ENCODE measurements at regions not wholly inside any gene's neighbourhood (a gene's known extent, or its start where the extent isn't known, plus 50 kb on each side); places are given as distances from the start of the nearest gene placed in this dataset.

DNA sequence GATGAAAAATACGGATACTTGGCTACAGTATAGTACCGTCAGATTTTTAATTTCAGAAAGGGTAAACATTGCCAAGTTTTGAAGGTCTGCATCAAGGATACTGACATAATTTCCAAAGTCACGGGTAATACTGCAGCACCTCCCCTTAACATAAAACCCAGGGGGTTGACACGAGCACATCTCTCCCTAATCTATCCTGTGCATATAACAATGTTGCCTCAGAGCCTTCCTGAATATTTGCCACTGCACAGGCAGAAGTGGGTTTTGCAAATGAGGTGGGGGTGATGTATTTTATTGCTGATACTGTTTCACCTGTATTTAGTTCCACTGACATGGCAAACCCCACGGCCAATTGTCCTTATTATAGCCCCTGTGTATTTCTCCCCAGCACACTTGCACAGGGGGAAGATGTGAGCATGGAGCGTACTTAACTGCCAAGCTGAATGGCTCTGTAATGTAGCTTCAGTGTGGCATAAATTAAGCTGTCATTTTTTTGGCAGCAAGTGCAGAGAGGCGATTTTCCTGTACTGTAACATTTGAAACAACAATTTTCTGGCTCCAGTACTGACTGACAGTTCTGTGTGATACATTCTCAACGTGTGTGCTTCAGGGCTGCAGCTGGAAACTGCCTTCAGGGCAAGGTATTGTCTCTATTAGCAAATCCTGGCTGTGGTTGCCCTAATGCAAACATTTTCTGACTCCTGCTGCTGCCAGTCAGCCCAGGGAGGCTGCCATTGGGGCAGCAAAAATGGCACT is 299.6 kb upstream of the SP4 start:
- no peak for DNase-seq (ENCODE audit: low read depth)
- no peak for TF ChIP-seq CTCF (IDR thresholded peaks at IDR 0.05; ENCODE audit: insufficient read depth, low read length, poor library complexity, severe bottlenecking)
- Histone ChIP-seq H3K27me3 (ENCODE audit: control insufficient read depth, insufficient read depth, low read length) (no peaks in the 10 kb centered on the region), H3K36me3 (ENCODE audit: control insufficient read depth, insufficient read depth, low read length) (no peaks in the 10 kb centered on the region), H3K4me3 (ENCODE audit: low read depth, low read length) (no peak overlapping the region)

DNA sequence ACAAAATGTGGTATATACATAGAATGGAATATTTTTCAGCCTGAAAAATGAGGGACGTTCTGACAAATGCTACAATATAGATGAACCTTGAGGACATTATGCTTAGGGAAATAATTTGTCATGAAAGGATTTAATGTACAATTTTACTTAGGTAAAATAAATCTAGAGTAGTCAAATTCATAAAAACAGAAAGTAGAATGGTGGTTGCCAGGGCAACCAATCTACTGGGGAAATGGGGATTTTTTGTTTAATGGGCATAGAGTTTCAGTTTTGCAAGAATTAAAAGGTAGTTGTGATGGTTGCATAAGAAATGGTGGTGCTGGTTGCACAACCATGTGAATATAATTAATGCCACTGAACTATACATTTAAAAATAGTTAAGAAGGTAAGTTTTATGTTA is 296.0 kb upstream of the SP4 start:
- no peaks in the 10 kb centered on the region for H3K36me3 ChIP-seq (ENCODE audit: control insufficient read depth, insufficient read depth, low read length)
- no peak overlapping the region for H3K4me3 ChIP-seq (ENCODE audit: low read depth, low read length)
- no peak for TF ChIP-seq CTCF (IDR thresholded peaks at IDR 0.05; ENCODE audit: insufficient read depth, low read length, poor library complexity, severe bottlenecking)
- no peak for DNase-seq (ENCODE audit: low read depth)
- H3K27me3 ChIP-seq (ENCODE audit: control insufficient read depth, insufficient read depth, low read length): no peaks in the 10 kb centered on the region

DNA sequence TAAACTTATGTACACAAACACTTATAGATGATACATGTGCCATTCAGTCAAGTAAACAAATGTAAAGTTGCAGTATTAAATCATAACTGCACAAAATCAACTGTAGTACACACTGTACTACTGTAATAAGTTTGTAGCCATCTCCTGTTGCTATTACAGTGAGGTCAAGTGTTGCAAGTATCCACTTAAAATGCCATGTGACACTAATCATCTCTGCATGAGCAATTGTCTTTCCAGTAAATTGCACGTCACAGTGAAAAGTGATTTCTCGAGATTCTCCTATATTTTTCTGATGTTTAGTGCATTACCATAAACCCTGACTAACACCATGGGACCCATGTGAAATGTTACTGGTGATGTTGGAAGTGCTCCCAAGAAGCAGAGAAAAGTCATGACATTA is 293.3 kb upstream of the SP4 start:
- DNase-seq (ENCODE audit: low read depth): no peak
- no peak overlapping the region for H3K4me3 ChIP-seq (ENCODE audit: low read depth, low read length)
- no peak for TF ChIP-seq CTCF (IDR thresholded peaks at IDR 0.05; ENCODE audit: insufficient read depth, low read length, poor library complexity, severe bottlenecking)
- no peaks in the 10 kb centered on the region for H3K36me3 ChIP-seq (ENCODE audit: control insufficient read depth, insufficient read depth, low read length)
- no peaks in the 10 kb centered on the region for H3K27me3 ChIP-seq (ENCODE audit: control insufficient read depth, insufficient read depth, low read length)

GRCh38 chr7:21135437-21135836 is 292.4 kb upstream of the SP4 start:
- Histone ChIP-seq H3K27me3 (ENCODE audit: control insufficient read depth, insufficient read depth, low read length) (no peaks in the 10 kb centered on the region), H3K36me3 (ENCODE audit: control insufficient read depth, insufficient read depth, low read length) (no peaks in the 10 kb centered on the region), H3K4me3 (ENCODE audit: low read depth, low read length) (no peak overlapping the region)
- DNase-seq (ENCODE audit: low read depth): no peak
- TF ChIP-seq CTCF (IDR thresholded peaks at IDR 0.05; ENCODE audit: insufficient read depth, low read length, poor library complexity, severe bottlenecking): no peak

DNA sequence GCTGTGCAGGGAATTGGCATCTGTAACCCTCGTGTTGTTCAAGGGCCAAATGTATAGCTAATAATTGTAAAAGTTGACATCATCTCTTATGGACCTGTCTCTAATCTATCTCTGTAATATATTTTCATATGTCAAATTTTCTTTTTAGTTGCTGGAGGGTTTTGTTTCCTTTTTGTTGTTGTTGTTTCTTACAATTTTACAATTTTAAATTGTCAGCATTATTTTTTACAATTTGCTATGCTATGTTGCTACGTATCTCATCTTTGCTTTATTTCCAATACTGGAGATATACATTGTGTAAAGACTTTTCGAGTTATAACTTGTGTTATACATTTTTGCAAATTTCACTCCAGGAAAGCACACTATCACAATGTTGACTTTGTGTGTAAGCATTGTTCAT is 290.2 kb upstream of the SP4 start:
- Histone ChIP-seq H3K4me3 (ENCODE audit: low read depth, low read length) (no peak overlapping the region), H3K27me3 (ENCODE audit: control insufficient read depth, insufficient read depth, low read length) (no peaks in the 10 kb centered on the region), H3K36me3 (ENCODE audit: control insufficient read depth, insufficient read depth, low read length) (no peaks in the 10 kb centered on the region)
- no peak for DNase-seq (ENCODE audit: low read depth)
- TF ChIP-seq CTCF (IDR thresholded peaks at IDR 0.05; ENCODE audit: insufficient read depth, low read length, poor library complexity, severe bottlenecking): no peak

GRCh38 chr7:21140622-21141021 is 287.3 kb upstream of the SP4 start:
- DNase-seq (ENCODE audit: low read depth): no peak
- H3K36me3 ChIP-seq (ENCODE audit: control insufficient read depth, insufficient read depth, low read length): no peaks in the 10 kb centered on the region
- TF ChIP-seq CTCF (IDR thresholded peaks at IDR 0.05; ENCODE audit: insufficient read depth, low read length, poor library complexity, severe bottlenecking): no peak
- no peaks in the 10 kb centered on the region for H3K27me3 ChIP-seq (ENCODE audit: control insufficient read depth, insufficient read depth, low read length)
- no peak overlapping the region for H3K4me3 ChIP-seq (ENCODE audit: low read depth, low read length)
